Smooth muscle cell (in vitro differentiated cells): ENCODE measurements at regions not wholly inside any gene's neighbourhood (a gene's known extent, or its start where the extent isn't known, plus 50 kb on each side); places are given as distances from the start of the nearest gene placed in this dataset.

Source experiments
- DNase-seq: peaks from one replicate; lab custom pipeline; 2025; ENCODE audit not compliant: unreplicated experiment; lab: John Stamatoyannopoulos, UW
- H2AFZ ChIP-seq: fragments of 200-600 bp; sonication (generic); 2 replicates; pipeline ENCODE4 v1.6.0; 2016; ENCODE audit warnings: antibody characterized with exemption, low read depth, mild to moderate bottlenecking
- H3F3A ChIP-seq: fragments of 200-600 bp; sonication (generic); 2 replicates; pipeline ENCODE4 v1.6.0; 2017; ENCODE audit warnings: antibody characterized with exemption, low read depth
- H3K27ac ChIP-seq: fragments of 200-600 bp; sonication (generic); 2 replicates; pipeline ENCODE4 v1.5.1; 2016; ENCODE audit warnings: low read depth, mild to moderate bottlenecking
- H3K27me3 ChIP-seq: fragments of 200-600 bp; sonication (generic); 2 replicates; pipeline ENCODE4 v1.6.1; 2016; ENCODE audit warnings: low read depth, mild to moderate bottlenecking
- H3K36me3 ChIP-seq: fragments of 200-600 bp; sonication (generic); 2 replicates; pipeline ENCODE4 v1.5.1; 2016; ENCODE audit warnings: low read depth
- H3K4me1 ChIP-seq: fragments of 200-600 bp; sonication (generic); 2 replicates; pipeline ENCODE4 v1.5.1; 2016; ENCODE audit warnings: low read depth
- H3K4me2 ChIP-seq: fragments of 200-600 bp; sonication (generic); 2 replicates; pipeline ENCODE4 v1.6.0; 2016; ENCODE audit warnings: mild to moderate bottlenecking
- H3K4me3 ChIP-seq: fragments of 200-600 bp; sonication (generic); 2 replicates; pipeline ENCODE4 v1.5.1; 2016; ENCODE audit warnings: mild to moderate bottlenecking
- H3K79me2 ChIP-seq: fragments of 200-600 bp; sonication (generic); 2 replicates; pipeline ENCODE4 v1.6.0; 2016; ENCODE audit warnings: low read depth, mild to moderate bottlenecking
- H3K9ac ChIP-seq: fragments of 200-600 bp; sonication (generic); 2 replicates; pipeline ENCODE4 v1.6.0; 2016; ENCODE audit warnings: low read depth
- H3K9me3 ChIP-seq: fragments of 200-600 bp; sonication (generic); replicated peaks from 2 replicates; pipeline ENCODE4 v1.5.1; 2016; ENCODE audit warnings: low read depth
- H4K20me1 ChIP-seq: fragments of 200-600 bp; sonication (generic); 2 replicates; pipeline ENCODE4 v1.6.0; 2016; ENCODE audit warnings: low read depth
- WGBS: methylation state at CpG from one replicate; pipeline ENCODE4 v1.1.7; 2016; ENCODE audit warnings: low lambda C conversion rate; 5-methylcytosine and 5-hydroxymethylcytosine counted together
- TF ChIP-seq, protein P1 (sequence below): fragments of 200-600 bp; sonication (generic); IDR thresholded peaks from 2 replicates; pipeline ENCODE4 v1.5.1; 2017; ENCODE audit warnings: borderline replicate concordance, mild to moderate bottlenecking, antibody characterized with exemption; ENCODE audit not compliant: insufficient read depth, poor library complexity, severe bottlenecking

DNA sequence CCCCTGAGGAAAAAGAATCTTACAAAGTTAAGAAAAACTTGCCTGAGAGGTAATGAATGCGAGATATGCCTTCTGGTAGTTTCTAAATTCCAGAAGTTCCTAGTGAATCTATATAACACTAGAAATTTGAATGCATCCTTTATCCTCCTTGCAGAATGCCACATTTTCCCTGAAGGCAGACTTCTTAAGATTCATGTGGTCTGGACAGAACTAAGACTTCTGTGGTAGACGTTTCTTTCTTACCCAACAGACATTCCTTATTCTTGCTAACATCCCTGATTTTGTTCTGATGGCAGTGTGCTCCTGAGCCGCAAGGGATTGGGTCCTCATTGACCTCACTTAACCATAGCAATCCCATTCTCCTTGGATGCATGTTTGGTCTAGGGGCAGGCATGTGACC, 121.3 kb upstream of the PAPPA2 start:
- Histone ChIP-seq H3K27ac (no peak overlapping the region), H3K9me3 (no peaks in the 10 kb centered on the region), H3K4me2 (no peak overlapping the region), H3K4me1 (no peaks in the 10 kb centered on the region), H3K27me3 (no peaks in the 10 kb centered on the region), H3K36me3 (no peaks in the 10 kb centered on the region), H3F3A (no peaks in the 10 kb centered on the region), H3K9ac (no peak overlapping the region), H2AFZ (no peak overlapping the region), H3K79me2 (no peaks in the 10 kb centered on the region), H4K20me1 (no peaks in the 10 kb centered on the region), H3K4me3 (no peak overlapping the region)
- no peak for DNase-seq
- 74% methylated on average over 3 of the region's 3 CpGs for WGBS
- TF ChIP-seq, protein P1, sequence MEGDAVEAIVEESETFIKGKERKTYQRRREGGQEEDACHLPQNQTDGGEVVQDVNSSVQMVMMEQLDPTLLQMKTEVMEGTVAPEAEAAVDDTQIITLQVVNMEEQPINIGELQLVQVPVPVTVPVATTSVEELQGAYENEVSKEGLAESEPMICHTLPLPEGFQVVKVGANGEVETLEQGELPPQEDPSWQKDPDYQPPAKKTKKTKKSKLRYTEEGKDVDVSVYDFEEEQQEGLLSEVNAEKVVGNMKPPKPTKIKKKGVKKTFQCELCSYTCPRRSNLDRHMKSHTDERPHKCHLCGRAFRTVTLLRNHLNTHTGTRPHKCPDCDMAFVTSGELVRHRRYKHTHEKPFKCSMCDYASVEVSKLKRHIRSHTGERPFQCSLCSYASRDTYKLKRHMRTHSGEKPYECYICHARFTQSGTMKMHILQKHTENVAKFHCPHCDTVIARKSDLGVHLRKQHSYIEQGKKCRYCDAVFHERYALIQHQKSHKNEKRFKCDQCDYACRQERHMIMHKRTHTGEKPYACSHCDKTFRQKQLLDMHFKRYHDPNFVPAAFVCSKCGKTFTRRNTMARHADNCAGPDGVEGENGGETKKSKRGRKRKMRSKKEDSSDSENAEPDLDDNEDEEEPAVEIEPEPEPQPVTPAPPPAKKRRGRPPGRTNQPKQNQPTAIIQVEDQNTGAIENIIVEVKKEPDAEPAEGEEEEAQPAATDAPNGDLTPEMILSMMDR: no peak

- Histone ChIP-seq H3K4me2 (no peak overlapping the region), H3K4me3 (no peak overlapping the region), H3K9ac (no peak overlapping the region), H3K9me3 (no peaks in the 10 kb centered on the region), H2AFZ (no peak overlapping the region), H3F3A (no peaks in the 10 kb centered on the region), H3K36me3 (no peaks in the 10 kb centered on the region), H3K27ac (no peak overlapping the region), H3K79me2 (no peaks in the 10 kb centered on the region), H4K20me1 (no peaks in the 10 kb centered on the region), H3K4me1 (no peaks in the 10 kb centered on the region), H3K27me3 (no peaks in the 10 kb centered on the region)
- no peak for DNase-seq
- TF ChIP-seq, protein P1: no peak
- 74% methylated on average over 6 of the region's 6 CpGs for WGBS
Observed at GRCh38 chr1:176338877-176339276, 124.1 kb upstream of the PAPPA2 start.

GRCh38 chr1:176330782-176331181, 123.7 kb upstream of the COP1 start:
- no peak overlapping the region for H3K4me2 ChIP-seq
- H3K4me1 ChIP-seq: no peaks in the 10 kb centered on the region
- WGBS: 82% methylated on average over 3 of the region's 3 CpGs
- no peak overlapping the region for H3K9ac ChIP-seq
- H3K36me3 ChIP-seq: no peaks in the 10 kb centered on the region
- H2AFZ ChIP-seq: no peak overlapping the region
- TF ChIP-seq, protein P1: no peak
- DNase-seq: no peak
- no peaks in the 10 kb centered on the region for H4K20me1 ChIP-seq
- H3F3A ChIP-seq: no peaks in the 10 kb centered on the region
- H3K9me3 ChIP-seq: no peaks in the 10 kb centered on the region
- peaks cover 18% of the 10 kb centered on the region for H3K27me3 ChIP-seq
- H3K79me2 ChIP-seq: no peaks in the 10 kb centered on the region
- no peak overlapping the region for H3K27ac ChIP-seq
- no peak overlapping the region for H3K4me3 ChIP-seq

DNA sequence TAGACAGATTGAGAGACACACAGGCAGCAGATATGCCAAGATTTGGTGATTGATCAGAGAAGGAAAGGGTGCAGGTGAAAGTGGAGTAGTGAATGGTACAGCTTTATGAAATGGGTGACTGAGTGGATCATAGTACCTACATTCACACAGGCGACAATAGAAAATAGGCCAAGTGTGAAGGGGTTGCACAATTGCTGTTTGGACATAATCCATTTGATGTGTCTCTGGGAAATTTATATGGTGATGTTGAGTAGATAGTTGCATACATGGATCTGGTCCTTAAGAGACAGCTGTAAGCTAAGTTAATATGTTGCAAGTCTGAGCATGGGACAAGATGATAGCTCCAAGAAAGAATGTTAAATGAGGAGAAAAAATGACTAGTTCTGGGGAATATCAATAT, 118.6 kb upstream of the COP1 start:
- TF ChIP-seq, protein P1: no peak
- H3K4me1 ChIP-seq: no peaks in the 10 kb centered on the region
- H3K4me3 ChIP-seq: no peak overlapping the region
- H4K20me1 ChIP-seq: no peaks in the 10 kb centered on the region
- no peak overlapping the region for H3K4me2 ChIP-seq
- H3K36me3 ChIP-seq: no peaks in the 10 kb centered on the region
- no peak overlapping the region for H2AFZ ChIP-seq
- H3K9me3 ChIP-seq: no peaks in the 10 kb centered on the region
- H3K27me3 ChIP-seq: peaks cover 15% of the 10 kb centered on the region
- no peak overlapping the region for H3K27ac ChIP-seq
- H3F3A ChIP-seq: no peaks in the 10 kb centered on the region
- WGBS: 94% methylated on average over 1 of the region's 1 CpG
- no peaks in the 10 kb centered on the region for H3K79me2 ChIP-seq
- no peak for DNase-seq
- no peak overlapping the region for H3K9ac ChIP-seq
